ENCODE measurements at regions not wholly inside any gene's neighbourhood (a gene's known extent, or its start where the extent isn't known, plus 50 kb on each side); places are given as distances from the start of the nearest gene placed in this dataset.

GRCh38 chr11:134471087-134471715 lies 59.2 kb upstream of the B3GAT1 start:
- Mint-ChIP-seq H3K4me3 (ENCODE audit: unreplicated experiment) (no peak overlapping the region), H3K4me1 (ENCODE audit: insufficient read depth, unreplicated experiment) (no peaks in the 10 kb centered on the region), H3K27ac (ENCODE audit: low read depth, unreplicated experiment) (no peak overlapping the region), H3K27me3 (ENCODE audit: insufficient read depth, unreplicated experiment) (no peaks in the 10 kb centered on the region), H3K36me3 (ENCODE audit: insufficient read depth, unreplicated experiment) (peaks cover 6% of the 10 kb centered on the region), H3K9me3 (ENCODE audit: unreplicated experiment) (peaks cover 25% of the 10 kb centered on the region)
- intact Hi-C loops (cut with micrococcal nuclease), result no loop called here
- BruUV-seq (replicated peaks), result no TSS peak
- ChIA-PET CTCF (interaction anchor here (1.1 kb wide), 1 partner anchor 97 kb away, joined by 3 read pairs; no protein-coding TSS in a partner anchor), POLR2A (no interaction called here)
- TF ChIP-seq CTCF (IDR thresholded peaks at IDR 0.05; ENCODE audit: unreplicated experiment), result no peak
- DNase-seq (ENCODE audit: unreplicated experiment), result no peak

GRCh38 chr11:134470238-134470637 lies 58.2 kb upstream of the B3GAT1 start:
- H3K9me3 Mint-ChIP-seq (ENCODE audit: unreplicated experiment), result peaks cover 25% of the 10 kb centered on the region
- peaks cover 6% of the 10 kb centered on the region for H3K36me3 Mint-ChIP-seq (ENCODE audit: insufficient read depth, unreplicated experiment)
- TF ChIP-seq CTCF (IDR thresholded peaks at IDR 0.05; ENCODE audit: unreplicated experiment), result no peak
- intact Hi-C loops (cut with micrococcal nuclease), result no loop called here
- ChIA-PET CTCF (interaction anchor here (1.1 kb wide), 1 partner anchor 98 kb away, joined by 3 read pairs; no protein-coding TSS in a partner anchor), POLR2A (interaction anchor here (0.7 kb wide), 1 partner anchor 9 kb away, joined by 3 read pairs; no protein-coding TSS in a partner anchor)
- H3K4me3 Mint-ChIP-seq (ENCODE audit: unreplicated experiment), result no peak overlapping the region
- no peaks in the 10 kb centered on the region for H3K27me3 Mint-ChIP-seq (ENCODE audit: insufficient read depth, unreplicated experiment)
- H3K27ac Mint-ChIP-seq (ENCODE audit: low read depth, unreplicated experiment), result no peak overlapping the region
- DNase-seq (ENCODE audit: unreplicated experiment), result no peak
- no TSS peak for BruUV-seq (replicated peaks)
- H3K4me1 Mint-ChIP-seq (ENCODE audit: insufficient read depth, unreplicated experiment), result no peaks in the 10 kb centered on the region

- TF ChIP-seq CTCF (IDR thresholded peaks at IDR 0.05; ENCODE audit: unreplicated experiment), result no peak
- Mint-ChIP-seq H3K4me3 (ENCODE audit: unreplicated experiment) (no peak overlapping the region), H3K9me3 (ENCODE audit: unreplicated experiment) (peaks cover 25% of the 10 kb centered on the region), H3K4me1 (ENCODE audit: insufficient read depth, unreplicated experiment) (no peaks in the 10 kb centered on the region), H3K27me3 (ENCODE audit: insufficient read depth, unreplicated experiment) (no peaks in the 10 kb centered on the region), H3K36me3 (ENCODE audit: insufficient read depth, unreplicated experiment) (peaks cover 6% of the 10 kb centered on the region), H3K27ac (ENCODE audit: low read depth, unreplicated experiment) (no peak overlapping the region)
- POLR2A ChIA-PET, result interaction anchor here (0.7 kb wide), 2 partner anchors 8 to 9 kb away, joined by 3 to 5 read pairs; no protein-coding TSS in a partner anchor
- intact Hi-C loops (cut with micrococcal nuclease), result no loop called here
- CTCF ChIA-PET, result no interaction called here
- DNase-seq (ENCODE audit: unreplicated experiment), result peak; percentile 7
- no TSS peak for BruUV-seq (replicated peaks)
These were observed 57.6 kb upstream of the B3GAT1 start for GRCh38 chr11:134469627-134470026.

- no peaks in the 10 kb centered on the region for H3K4me1 Mint-ChIP-seq (ENCODE audit: insufficient read depth, unreplicated experiment)
- H3K36me3 Mint-ChIP-seq (ENCODE audit: insufficient read depth, unreplicated experiment), result peaks cover 6% of the 10 kb centered on the region
- POLR2A ChIA-PET, result no interaction called here
- no TSS peak for BruUV-seq (replicated peaks)
- no peak for TF ChIP-seq CTCF (IDR thresholded peaks at IDR 0.05; ENCODE audit: unreplicated experiment)
- DNase-seq (ENCODE audit: unreplicated experiment), result no peak
- no peaks in the 10 kb centered on the region for H3K27me3 Mint-ChIP-seq (ENCODE audit: insufficient read depth, unreplicated experiment)
- intact Hi-C loops (cut with micrococcal nuclease), result no loop called here
- peaks cover 22% of the 10 kb centered on the region for H3K9me3 Mint-ChIP-seq (ENCODE audit: unreplicated experiment)
- CTCF ChIA-PET, result no interaction called here
- no peak overlapping the region for H3K27ac Mint-ChIP-seq (ENCODE audit: low read depth, unreplicated experiment)
- no peak overlapping the region for H3K4me3 Mint-ChIP-seq (ENCODE audit: unreplicated experiment)
These were observed 56.8 kb upstream of the B3GAT1 start for GRCh38 chr11:134468796-134469195.

Measured in MCF 10A (cell line).